Sigmoid colon (tissue), 3 donors: ENCODE measurements at regions not wholly inside any gene's neighbourhood (a gene's known extent, or its start where the extent isn't known, plus 50 kb on each side); places are given as distances from the start of the nearest gene placed in this dataset.

ENCODE experiments used
- CTCF ChIP-seq, 4 experiments: fragments of 450-650 bp in 3 of 4; fragments of 200-600 bp in 1 of 4; IDR thresholded peaks; one replicate each; pipeline ENCODE4 v1.5.1; 2016 to 2019; ENCODE audit warnings: antibody characterized with exemption in 4 of 4, mild to moderate bottlenecking in 3 of 4, moderate library complexity in 2 of 4
- POLR2A ChIP-seq, 2 donors: fragments of 450-650 bp; IDR thresholded peaks; one replicate each; pipeline ENCODE4 v1.6.1; 2016; ENCODE audit warnings: antibody characterized with exemption in 2 of 2, mild to moderate bottlenecking in 2 of 2, moderate library complexity in 2 of 2

- TF ChIP-seq CTCF (IDR thresholded peaks at IDR 0.05) (no peak), POLR2A (IDR thresholded peaks at IDR 0.05) (no peak)
Measured at GRCh38 chr18:46412916-46413315, 244.1 kb downstream of the LOXHD1 start.
